ENCODE measurements at regions not wholly inside any gene's neighbourhood (a gene's known extent, or its start where the extent isn't known, plus 50 kb on each side); places are given as distances from the start of the nearest gene placed in this dataset.

- TF ChIP-seq GATA2 (IDR thresholded peaks at IDR 0.05; ENCODE audit: low read depth, low read length) (no peak), GATA3 (IDR thresholded peaks at IDR 0.05; ENCODE audit: low read depth, low read length) (no peak)
These were observed 122.1 kb upstream of the RNF32 start for GRCh38 chr7:156518466-156518865.

All from SH-SY5Y (cell line).